GM13976 (cell line): ENCODE measurements at regions not wholly inside any gene's neighbourhood (a gene's known extent, or its start where the extent isn't known, plus 50 kb on each side); places are given as distances from the start of the nearest gene placed in this dataset.

Source experiments
- DNase-seq: peaks from one replicate; pipeline ENCODE4 v3.0.0; 2012; ENCODE audit warnings: low spot score
- CTCF ChIP-seq: IDR thresholded peaks from 2 replicates; pipeline ENCODE4 v1.5.1; 2012; ENCODE audit warnings: borderline replicate concordance, mild to moderate bottlenecking; ENCODE audit not compliant: insufficient read depth; ENCODE audit errors: extremely low read depth, missing control alignments, control extremely low read depth
- in situ Hi-C: fragments of 300-500 bp; cut with MboI; formaldehyde crosslinking; loops from one replicate; pipeline ENCODE4 v1.12.0; 2022; ENCODE audit warnings: low sequenced_read_pairs, mixed read lengths, inconsistent platforms; ENCODE audit not compliant: unreplicated experiment

DNA sequence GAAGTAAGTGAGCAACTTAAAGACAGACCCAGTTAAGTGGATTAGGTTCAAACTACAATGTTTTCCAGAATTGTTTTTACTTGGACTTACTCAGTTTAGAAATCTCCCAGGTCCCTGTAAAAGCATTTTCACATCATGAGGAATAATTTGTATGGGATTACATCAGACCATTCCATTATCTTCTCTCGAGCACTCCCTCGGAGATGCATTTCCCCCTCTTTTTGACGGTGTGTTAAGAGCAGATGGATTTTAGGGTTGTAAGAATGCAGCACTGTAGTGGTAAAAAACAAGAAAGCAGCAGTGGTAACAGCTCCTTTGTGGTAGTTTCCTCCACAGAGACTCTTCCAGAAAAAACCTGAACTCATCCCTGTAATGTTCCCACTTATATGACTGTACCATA is 488.4 kb downstream of the BCAT1 start:
- in situ Hi-C loops = no loop called here
- DNase-seq = no peak
- TF ChIP-seq CTCF = no peak

- in situ Hi-C loops = no loop called here
- TF ChIP-seq CTCF = no peak
- no peak for DNase-seq
Observed at GRCh38 chr12:24460099-24460498, 488.8 kb downstream of the BCAT1 start.

DNA sequence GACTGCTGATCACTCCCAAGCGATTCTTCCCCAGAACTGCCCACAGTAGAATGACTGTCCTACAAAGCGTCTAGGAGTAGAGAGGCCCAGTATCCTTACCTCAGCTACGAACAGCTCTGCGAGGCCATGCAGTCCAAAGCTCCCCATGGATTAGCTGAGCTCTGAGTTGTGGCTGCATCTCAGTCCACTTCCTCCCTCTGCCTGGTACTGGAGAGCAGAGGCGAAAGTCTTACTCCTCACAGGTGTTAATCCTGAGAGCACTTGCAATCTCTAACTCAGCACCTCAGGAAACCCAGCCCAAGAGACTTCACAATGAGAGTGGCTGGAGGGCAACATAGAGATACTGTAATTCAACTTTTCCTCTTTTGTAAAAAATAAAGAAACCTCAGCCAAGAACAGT is 493.1 kb downstream of the BCAT1 start:
- no peak for TF ChIP-seq CTCF
- DNase-seq = no peak
- in situ Hi-C loops = no loop called here

GRCh38 chr12:24447678-24448077 is 498.2 kb upstream of the SOX5 start:
- in situ Hi-C loops = no loop called here
- TF ChIP-seq CTCF = no peak
- DNase-seq = no peak

DNA sequence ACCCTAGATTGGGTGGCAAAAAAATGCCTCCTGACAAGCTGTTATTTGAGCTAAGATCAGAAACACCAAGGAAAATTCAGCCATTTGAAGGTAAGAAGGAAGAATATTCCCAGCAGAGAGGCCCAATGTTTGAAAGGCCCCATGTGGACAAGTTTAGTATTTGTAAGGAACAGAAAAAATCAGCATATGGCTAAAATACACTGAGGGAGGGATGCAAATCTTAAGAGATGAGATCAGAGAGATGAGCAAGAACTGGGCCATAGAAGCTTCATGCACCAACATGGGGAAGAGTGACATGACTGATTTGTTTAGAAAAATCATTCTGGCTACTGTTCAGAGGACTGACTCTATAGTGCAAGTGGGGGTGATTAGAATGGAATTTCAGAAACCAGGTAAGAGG is 496.8 kb upstream of the SOX5 start:
- in situ Hi-C loops = no loop called here
- no peak for DNase-seq
- no peak for TF ChIP-seq CTCF

GRCh38 chr12:24444634-24445033 is 495.2 kb upstream of the SOX5 start:
- no peak for DNase-seq
- no peak for TF ChIP-seq CTCF
- in situ Hi-C loops = no loop called here

DNA sequence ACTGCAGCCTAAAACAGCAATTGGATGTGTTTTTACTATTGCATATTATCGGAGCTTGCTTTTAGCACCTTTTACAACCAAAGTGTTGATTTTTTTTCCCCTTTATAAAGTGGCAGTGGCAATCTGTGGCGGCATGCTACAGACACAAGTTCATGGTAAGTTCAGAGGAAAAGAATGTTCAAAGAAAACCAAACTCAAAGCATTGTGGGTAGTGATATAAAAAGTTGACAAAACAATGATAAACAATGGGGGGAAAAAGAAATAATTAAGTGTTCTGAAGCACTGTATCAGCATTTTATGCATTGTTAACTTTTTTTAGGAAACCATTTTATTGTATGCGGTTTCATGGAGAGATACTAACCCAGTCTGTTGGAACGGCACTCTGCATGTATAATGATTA is 492.0 kb upstream of the SOX5 start:
- no peak for TF ChIP-seq CTCF
- no peak for DNase-seq
- in situ Hi-C loops = no loop called here
